ENCODE measurements at regions not wholly inside any gene's neighbourhood (a gene's known extent, or its start where the extent isn't known, plus 50 kb on each side); places are given as distances from the start of the nearest gene placed in this dataset.

DNA sequence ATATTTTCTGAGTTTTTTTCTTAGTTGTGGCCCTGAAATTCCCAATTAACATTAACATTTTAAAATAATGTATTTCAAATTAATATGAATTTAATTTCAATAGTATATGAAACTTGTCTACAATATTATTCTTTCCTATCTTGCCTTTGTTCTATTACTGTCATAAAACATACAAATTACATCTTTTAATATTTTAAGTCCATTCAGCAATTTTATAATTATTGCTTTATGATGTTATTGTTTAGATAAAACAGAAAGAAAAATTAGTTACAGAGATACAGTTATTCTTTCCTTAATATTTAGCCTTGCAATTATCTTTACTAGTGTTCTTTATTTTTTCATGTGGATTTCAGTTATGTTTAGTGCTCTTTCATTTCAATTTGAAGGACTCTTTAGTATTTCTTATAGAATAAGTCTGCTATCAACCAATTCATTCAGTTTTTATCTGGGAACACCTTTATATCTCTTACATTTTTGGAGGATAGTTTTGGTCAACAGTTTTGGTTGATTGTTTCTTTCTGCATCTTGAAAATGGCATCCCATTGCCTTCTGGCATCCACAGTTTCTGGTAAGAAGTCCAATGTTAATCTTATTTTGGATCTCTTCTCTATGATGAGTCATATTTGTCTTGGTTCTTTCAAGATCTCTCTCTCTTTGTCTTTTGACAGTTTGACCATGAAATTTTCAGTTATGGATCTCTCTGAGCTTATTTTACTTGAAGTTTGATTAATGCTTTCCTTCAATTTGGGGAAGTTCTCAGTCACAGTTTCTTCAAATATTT is 76.9 kb upstream of the CHST9 start:
- no peak for DNase-seq

DNA sequence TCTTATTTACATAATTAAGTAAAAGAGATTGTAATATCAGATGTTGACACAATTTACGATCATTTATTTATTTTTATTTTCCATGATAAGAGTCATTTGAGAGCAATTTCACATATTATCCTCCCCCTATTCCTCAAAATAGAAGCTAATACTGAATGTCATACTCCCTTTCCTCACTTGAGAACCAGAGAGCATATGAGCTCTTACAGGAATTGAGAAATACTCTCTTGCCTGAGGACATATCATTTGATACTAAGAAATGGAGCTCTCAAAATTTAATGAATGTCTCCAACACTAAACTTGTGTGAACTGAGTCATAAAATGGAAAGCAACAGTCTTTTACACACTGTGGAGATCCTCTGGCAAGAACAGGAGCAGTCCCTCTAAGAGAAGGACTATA is 68.5 kb upstream of the CHST9 start:
- no peak for DNase-seq

DNA sequence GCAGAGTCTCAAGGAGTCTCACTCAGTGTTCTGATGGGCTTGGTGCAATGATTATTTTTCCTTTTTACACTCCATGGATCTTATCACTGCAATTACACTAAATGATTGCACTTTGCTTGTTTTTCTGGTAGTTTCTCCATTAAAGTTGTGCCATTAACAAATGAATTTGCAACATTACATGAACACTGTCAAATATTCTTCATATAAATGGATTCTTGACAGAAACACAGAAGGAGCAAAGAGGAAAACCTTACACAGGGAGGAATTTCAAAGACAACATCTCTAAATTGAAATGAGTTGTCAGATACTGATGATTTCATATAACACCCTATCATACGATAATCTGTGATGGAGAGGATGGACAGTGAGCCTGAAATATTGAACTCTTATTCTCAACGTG is 65.4 kb upstream of the CHST9 start:
- no peak for DNase-seq

DNA sequence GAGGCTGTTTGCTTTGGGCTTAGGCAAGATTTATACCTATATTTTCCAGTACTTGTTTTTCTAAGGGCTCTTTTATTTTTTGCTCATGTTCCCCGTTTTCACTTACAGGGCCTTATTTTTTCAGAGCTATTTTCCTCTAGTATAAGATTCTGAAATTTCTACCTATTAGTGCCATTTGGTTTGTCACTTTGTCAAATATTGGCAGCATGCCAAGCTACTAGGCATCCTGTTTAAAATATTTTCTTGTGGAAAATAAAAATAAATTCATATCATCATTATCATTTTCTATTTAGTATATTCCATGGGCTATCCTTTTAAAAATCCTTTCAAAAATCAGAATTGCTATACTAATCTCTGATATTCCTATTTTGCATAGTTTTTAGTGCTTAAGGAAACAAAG is 64.8 kb upstream of the CHST9 start:
- no peak for DNase-seq

DNA sequence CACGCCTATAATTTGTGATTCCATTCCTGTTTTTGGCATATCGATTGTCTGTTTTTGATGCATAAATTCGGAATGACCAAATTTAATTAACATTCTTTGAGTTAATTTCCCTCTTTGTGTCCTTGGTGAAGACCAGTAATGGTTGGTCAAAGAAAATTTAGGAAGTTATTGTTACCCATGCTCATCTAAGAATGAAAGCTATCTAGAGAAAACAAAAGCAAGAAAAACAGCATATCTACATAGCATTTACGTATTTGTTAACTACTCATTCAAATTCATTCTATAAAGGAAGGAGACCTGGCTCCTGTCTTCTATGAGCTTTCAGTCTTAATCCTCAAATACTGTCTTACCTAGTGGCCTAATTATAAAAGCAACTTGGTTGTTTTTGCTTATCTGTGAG is 59.2 kb upstream of the CHST9 start:
- DNase-seq = no peak

DNA sequence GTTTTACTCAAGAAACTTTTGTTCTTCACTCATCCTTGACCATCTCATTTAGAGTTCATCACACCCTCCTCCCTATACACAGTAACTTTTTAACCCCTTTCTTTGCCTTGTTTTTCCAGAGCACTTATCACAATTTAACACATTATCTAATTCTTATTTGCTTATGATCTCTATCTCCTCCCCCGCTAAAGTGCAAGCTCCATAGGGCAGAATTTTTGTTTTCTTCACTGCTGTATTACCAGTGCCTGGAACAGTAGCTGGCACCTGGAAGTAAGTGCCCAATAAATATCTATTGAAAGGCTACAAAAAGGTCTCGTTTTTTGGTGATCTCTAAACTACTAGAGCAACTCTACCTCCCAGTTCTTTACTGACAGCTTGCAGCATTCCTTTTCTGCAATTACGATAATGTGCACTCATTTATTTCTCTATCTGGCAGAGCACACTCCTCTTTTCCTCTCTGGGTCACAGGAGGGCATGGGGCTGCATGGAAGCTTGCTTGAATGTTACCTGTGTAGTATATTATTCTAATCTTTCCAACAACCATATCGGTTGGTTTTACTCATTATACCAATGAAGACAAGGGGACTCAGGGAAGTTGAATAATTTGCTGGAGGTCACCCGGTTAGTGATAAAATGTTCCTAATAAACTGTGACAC is 57.4 kb upstream of the CHST9 start:
- DNase-seq = no peak

DNA sequence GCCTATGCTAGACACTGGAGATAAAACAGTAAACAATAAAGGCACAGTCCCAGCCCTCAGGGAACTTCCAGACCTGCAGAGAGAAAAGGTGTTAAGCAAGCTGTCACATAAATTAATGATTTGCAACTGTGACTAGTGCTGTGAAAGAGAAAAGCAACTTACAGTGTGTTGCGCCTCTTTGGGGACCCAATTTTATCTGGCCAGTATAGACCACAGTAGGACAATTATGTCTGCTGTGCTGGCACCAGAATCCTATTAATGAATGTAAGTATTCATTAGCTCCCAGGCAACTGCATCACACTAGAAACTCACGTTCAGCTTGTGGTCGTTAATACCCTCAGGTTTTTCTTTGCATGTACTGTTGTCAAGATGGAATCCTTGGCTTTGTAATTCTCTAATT is 55.3 kb upstream of the CHST9 start:
- DNase-seq = no peak

DNA sequence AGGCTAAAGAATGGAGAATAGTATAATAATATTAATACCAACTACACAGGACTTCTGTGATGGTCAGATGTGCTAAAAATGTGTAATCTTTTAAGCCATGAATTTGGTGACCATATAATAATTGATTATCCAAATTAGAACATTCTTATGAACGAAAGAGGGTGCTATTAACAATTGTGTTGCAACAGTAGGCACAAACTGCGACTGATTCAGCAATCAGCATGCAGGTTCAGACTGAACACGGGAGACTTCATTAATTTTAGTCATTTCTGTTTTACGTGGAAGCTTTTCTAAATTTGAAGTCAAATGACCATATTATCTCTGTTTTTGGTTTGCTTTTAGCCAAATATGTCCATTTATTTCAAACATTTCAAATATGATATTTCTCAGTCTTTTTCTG is 54.6 kb upstream of the CHST9 start:
- DNase-seq = no peak

DNA sequence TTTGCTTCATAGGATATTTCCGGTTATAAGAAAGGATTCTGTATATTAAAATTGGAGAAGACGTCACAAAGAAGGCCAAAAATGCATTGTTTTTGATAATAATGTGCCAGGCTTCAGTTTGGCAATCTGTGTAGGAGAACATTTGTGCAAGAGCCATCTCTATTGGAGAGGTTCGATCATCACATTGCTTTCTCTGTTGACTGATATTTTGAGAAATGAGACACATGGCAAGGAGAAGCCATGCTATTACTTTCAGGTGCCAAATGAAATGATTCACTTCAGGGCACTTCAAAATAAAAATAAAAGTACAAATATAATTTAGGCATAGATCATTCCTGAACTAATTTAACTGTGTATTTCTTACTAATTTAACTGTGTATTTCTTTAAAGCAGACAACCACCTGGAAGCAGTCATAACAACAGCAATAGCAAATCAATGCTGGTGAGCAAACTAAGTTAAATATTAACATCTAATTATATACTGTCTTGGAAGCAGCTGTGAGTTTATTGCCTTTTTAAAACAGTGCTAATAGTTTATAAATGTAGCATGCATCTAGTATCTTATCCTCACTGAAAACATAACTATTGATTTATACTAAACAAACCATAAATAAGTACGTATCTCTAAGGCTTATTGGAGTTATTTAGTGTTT is 50.2 kb upstream of the CHST9 start:
- no peak for DNase-seq
